H1 (cell line): ENCODE measurements at regions not wholly inside any gene's neighbourhood (a gene's known extent, or its start where the extent isn't known, plus 50 kb on each side); places are given as distances from the start of the nearest gene placed in this dataset.

Experiments used
- RAD21 ChIP-seq, 2 experiments: IDR thresholded peaks in 1 of 2; conservative IDR thresholded peaks in 1 of 2; 2 replicates each; pipeline ENCODE4 v1.6.1; 2011; ENCODE audit warnings: low read depth in 2 of 2, low read length in 2 of 2, improper control_type of control experiment in 1 of 2, inconsistent platforms in 1 of 2, mild to moderate bottlenecking in 1 of 2, moderate library complexity in 1 of 2
- YY1 ChIP-seq: IDR thresholded peaks from 2 replicates; pipeline ENCODE4 v1.6.1; 2011; ENCODE audit warnings: low read depth, mild to moderate bottlenecking, low read length
- ZNF274 ChIP-seq: IDR thresholded peaks from 2 replicates; pipeline ENCODE4 v1.7.0; 2012; ENCODE audit warnings: low read length, borderline replicate concordance; ENCODE audit errors: extremely low read depth
- TF ChIP-seq, protein P1 (sequence below): IDR thresholded peaks from 2 replicates; pipeline ENCODE4 v1.6.1; 2011; ENCODE audit warnings: low read length, improper control_type of control experiment

GRCh38 chr3:1469248-1469647 lies 376.4 kb downstream of the CNTN6 start (continued):
- TF ChIP-seq, protein P1, sequence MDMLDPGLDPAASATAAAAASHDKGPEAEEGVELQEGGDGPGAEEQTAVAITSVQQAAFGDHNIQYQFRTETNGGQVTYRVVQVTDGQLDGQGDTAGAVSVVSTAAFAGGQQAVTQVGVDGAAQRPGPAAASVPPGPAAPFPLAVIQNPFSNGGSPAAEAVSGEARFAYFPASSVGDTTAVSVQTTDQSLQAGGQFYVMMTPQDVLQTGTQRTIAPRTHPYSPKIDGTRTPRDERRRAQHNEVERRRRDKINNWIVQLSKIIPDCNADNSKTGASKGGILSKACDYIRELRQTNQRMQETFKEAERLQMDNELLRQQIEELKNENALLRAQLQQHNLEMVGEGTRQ = no peak
- TF ChIP-seq RAD21 (IDR thresholded peaks at IDR 0.05 in 1 of 2, conservative IDR thresholded peaks at IDR 0.05 in 1 of 2; ENCODE audit: low read depth in 2 of 2, low read length in 2 of 2) (no peak), YY1 (no peak), ZNF274 (no peak)
